ENCODE measurements at regions not wholly inside any gene's neighbourhood (a gene's known extent, or its start where the extent isn't known, plus 50 kb on each side); places are given as distances from the start of the nearest gene placed in this dataset.
A peak's percentile ranks its signal among the peaks of the same experiment; 100 is the strongest.

DNA sequence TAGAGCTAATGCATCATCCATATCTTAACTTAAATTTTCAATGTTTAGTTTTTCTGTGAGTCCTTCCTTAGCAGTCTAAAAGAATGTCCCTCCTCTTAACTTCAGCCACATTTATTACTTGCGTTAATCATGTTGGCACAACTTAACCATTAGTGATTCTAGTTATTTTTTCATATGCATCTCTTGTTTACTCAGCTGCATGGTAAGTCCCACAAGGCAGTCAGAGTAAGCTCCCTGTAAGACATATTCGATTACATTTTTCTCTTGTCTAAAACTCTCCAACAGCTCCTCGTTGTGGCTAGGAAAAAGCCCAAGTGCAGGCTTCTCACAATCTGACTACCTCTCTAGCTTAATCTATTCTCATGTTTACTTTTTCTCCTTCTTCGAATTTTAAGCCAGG is 2045.3 kb upstream of the PIK3C3 start:
- no peak for DNase-seq (ENCODE audit: low spot score)

DNA sequence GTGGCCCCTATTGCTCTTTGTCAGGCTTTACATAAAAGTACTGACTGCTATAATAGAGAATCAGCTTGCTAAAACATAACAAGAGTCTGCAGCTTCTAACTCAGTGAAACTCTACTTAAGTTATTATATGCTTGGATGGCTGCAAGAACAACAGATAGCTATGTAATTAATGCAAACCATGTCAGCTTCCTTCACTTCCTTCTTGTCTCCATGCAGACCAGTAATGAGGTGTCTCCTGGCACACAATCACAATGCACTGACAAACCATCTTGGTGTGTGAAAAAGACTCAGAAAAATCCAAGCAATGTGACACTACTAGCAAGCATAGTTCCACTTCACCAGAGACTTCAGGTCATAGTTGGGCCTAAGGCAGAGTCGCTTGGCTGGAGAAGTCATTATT is 2068.9 kb upstream of the PIK3C3 start:
- no peak for DNase-seq (ENCODE audit: low spot score)

DNA sequence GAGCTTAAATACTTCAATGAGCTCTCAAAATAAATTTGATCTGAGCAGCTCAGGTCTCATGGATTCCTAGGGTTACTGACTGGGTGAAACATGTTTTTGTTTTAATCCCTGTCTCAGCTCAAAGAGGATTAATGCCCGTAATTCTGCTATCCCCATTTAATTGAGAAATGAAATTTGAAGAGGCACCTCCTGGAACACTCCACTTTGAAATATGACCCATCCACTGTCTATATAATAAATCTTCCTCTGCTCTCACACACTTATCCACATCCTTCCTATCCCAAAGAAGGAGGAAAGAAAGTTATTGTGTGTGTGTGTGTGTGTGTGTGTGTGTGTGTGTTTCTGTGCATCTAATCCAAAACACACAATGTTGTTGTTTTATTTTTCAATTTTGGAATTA is 2082.4 kb upstream of the PIK3C3 start:
- no peak for DNase-seq (ENCODE audit: low spot score)

DNA sequence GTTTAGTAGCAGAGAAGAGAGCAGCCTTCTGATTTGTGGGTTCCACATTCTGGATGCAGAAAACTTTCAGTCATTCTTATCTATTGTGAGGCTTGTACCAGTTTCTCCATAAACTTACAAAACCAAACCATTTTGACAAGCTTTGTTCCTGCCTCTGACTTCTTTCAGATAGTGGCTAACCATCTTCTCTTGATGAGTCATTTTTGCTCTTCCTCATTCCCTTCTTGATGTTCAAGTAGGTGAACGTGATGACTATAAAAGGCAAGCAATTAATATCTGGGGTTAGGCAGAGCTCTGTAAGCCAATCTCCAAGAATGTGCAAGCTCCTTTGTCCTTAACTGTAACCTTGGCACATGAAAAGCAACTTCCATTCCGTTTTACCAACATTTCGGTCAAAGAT is 2083.1 kb upstream of the PIK3C3 start:
- DNase-seq (ENCODE audit: low spot score): no peak

DNA sequence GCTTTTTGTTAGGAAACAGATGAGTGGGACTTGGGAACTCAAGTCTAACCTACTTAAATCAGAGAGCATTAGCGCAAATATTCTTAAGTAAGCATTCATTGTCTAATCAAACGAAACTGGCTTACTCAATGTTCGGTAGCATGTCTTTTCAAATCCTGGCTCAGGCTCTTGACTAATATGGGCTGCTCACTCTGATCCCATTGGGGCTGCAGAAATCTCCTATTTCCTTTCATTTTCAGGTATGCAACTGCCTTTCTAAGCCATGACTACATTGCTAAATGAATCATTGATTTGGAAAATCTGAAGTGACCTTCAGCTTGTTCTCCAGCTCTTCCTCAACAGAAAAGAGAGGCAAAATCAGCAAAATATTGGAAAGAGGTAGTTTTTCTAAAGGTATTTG is 2084.4 kb upstream of the PIK3C3 start:
- DNase-seq (ENCODE audit: low spot score): no peak

DNA sequence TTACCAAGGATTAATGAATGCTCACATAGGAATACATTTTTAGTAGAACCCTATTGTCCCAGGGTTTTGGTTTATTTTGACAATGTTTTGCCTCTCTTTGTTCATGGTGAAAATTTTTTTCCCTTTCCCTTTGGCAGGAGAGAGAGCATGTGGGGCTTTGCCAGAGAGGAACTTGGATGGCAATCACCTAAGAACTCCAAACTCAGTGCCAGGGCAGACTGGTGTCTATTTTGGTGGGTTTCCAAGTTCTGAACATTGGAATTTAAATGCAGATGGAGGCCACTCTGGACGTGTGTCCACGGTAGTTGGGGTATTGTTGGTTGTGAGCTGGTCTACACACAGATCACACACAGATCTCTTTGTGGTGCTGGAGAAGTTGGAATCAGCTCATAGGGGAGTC is 2091.1 kb upstream of the PIK3C3 start:
- DNase-seq (ENCODE audit: low spot score): no peak

DNA sequence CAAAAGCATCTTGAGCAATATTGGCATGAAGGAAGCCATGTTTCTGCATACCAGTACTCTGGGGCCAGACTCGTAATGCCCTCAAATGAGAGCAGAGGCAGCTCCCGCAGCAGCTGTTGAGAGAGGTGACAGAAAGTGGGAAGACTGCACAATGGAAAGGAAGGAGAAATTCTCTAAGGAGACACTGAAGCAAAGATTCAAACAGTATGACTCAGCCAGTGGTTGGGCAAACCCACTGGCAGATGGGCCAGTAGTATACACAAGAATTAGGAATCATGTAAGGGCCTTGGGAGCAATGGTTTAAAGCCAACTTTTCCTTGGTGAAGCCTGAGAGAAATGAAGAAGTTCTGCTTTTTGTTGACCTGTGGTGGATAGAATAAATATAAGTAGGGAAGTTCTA is 2092.7 kb upstream of the PIK3C3 start:
- DNase-seq (ENCODE audit: low spot score): no peak

DNA sequence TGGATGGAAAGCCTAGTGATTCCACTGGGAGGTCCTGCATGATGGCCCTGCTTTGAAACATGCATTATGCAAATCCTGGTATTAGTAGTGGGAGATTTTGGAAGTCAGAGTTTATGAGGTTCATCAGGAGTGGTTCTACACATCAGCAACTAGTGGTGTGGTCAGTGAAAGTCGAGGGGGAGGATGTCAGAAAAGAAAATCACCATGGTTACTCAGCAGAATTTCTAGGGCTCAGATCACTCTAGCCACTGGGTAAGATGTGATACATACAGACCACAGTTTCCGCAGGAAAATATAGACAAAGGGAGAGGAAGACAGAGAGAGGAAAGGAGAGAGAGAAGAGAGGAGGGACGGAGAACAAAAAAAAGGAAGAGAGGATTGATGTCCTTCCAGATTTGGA is 2100.7 kb upstream of the PIK3C3 start:
- DNase-seq (ENCODE audit: low spot score): no peak

DNA sequence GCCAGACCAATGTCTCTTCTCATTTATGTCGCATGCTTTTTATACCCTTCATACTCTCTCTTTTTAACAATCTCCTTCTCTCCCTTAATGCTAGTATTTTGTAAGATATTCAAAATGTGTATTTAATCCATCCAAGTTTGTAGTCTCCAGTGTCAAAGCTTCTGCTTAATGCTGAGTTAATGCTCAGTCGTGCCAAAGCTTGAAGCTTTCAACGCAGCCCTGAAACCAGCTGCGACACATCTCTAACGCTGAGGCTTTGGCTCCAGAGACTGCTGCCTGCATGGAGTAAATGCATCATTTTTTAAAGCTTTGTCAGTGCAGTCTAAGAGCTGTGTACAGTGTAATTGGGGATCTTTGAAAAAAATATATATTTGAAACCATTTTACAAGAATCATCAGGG is 2108.8 kb upstream of the PIK3C3 start:
- DNase-seq (ENCODE audit: low spot score): no peak

DNA sequence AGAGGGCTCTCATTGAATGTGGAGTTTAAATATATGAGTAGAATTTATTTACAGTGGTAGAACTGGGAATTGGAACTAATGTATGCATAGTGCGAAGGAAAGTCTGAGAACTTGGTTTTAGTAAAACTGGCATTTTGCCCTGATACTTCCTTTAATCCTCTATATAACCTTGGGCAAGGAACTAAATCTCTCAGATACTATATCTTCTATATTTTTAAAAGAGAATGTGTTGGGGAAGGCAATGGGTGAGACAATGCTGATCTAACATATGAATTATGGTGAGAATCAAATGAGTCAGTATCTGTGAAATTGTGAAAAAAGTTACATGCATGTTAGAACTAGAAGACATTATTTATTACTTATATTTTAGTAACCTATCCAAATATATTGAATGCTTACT is 2109.4 kb upstream of the PIK3C3 start:
- no peak for DNase-seq (ENCODE audit: low spot score)

DNA sequence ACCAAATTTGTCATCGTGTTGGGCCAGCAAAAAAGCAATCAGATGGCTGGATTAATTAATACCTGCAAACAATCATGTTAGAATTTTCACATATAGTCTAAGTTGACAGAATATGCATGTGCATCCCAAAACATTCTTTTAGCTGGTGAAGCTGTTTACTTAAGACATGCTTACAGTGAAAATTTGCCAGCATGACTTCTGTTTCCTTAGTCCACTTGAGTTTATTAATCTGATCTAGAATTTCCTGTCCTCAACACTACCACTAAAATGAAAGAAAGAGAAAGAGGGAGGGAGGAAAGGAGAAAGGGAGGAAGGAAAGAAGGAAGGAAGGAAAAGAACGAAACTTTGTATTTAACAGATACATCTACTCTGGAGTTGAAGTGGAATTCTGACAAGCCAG is 2109.9 kb upstream of the PIK3C3 start:
- no peak for DNase-seq (ENCODE audit: low spot score)

DNA sequence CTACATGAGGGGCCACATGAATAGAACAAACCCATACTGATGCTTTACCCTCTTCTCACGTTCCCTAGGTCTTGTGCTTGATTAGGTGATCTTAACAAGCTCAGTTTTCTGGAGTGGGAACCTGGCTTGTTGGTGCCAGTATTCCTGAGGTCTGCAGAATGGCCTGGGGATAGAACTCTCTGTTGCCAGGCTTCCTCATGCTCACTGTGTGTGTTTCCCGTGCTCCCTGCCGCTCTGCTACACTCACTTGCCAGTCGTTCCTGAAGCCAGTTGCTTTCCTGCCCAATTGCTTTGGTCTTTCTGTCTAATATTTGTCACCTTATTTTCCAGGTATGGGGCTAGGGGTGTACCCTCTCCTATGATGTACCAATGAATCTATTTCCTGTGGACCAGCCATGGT is 2111.5 kb upstream of the PIK3C3 start:
- no peak for DNase-seq (ENCODE audit: low spot score)

DNA sequence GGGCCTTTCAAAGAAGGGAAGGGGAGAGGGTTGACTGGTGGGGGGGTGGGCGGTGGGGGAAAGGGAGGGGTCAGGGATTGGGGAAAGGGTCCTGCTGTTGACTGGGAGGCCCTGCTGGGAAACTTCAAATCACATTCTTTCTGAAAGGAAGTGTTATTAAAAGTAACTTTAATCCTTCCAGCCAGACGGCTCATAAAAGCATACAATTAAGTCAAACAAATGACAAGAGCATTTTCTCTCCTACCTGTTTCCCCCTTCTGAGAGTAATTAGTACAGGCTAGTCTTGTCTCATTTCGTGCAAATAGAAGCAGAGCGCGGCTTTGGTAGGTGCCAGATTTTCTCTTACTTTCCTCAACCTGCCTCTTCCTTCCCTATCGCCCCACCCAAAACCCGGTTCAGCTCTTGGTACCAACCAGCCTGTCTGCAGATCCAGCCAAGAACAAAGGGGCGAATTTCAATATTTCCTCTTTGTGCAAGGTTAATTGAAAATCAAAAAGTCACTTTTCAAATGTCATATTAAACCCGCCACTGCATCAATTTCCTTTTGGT is 2112.6 kb upstream of the PIK3C3 start:
- DNase-seq (ENCODE audit: low spot score): no peak

DNA sequence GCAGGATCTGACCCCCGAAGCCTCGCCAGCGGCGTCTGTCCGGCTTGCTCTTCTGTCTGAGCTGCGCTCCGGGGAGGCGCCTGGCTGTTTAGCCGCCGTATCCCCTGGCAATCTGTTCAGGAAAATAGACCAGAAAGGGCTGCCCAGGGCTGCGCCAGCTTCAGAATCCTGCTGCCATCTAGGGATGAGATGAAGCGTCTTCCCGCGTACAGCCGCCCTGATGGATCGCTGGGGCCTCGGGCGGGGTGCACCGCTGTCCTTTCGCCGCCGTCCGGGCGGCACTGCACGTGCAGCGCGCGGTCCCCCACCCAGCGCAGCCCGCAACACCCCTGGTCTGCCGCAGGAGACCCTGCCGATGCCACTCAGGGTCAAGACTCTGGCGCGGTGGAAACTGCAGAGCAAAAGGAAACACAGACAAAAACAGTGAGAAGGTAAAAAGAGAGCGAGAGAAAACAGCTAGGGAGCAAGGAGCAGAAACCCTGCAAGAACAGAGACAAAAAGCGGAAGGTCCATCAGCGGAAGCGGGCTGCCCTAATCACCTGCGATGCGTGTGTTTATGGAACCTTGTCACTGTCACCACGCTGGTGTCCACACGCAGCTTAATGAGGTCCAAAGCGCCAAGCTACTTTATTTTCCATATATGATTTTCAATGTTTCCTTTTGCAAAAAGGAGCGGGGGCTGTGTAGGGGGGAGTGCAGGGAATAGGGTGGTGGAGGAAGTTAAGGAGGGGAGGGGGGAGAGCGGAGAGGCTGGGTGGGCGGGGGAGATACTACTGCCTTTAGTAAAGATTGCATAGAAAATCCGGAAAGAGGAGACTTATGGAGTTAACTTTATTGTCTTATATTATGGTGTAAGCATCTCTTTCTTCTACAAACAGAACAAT is 2113.3 kb upstream of the PIK3C3 start:
- peak; percentile 69 for DNase-seq (ENCODE audit: low spot score)

DNA sequence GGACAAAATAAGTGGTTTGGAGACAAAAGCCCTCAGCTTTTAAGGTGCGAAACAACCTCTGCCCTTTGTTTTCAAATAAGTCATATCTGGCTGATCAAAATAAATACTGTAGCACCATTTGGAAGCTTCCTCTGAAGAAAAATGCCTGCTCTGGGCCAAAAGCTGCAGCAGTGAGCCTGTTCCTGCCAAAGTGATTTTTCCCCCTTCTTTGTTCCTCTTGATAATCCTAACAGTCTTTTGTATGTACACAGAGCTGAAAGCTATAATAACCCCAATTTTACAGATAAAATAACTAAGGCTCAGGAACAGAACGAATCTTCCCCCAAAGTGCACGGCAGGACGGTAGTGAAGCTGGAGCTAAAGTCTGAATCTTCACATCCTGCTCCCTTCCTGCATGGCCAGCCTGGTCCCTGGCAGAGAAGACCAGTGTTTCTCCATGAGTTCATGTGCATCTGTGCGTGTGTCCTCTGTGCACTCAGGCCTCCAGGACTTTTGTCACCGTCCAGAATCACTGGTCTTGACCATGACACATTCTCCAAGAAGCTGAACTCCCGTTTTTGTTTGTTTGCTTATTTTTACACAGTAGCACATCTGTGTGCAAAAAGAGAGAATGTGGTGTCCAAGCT is 2114.1 kb upstream of the PIK3C3 start:
- DNase-seq (ENCODE audit: low spot score): peak; percentile 1

DNA sequence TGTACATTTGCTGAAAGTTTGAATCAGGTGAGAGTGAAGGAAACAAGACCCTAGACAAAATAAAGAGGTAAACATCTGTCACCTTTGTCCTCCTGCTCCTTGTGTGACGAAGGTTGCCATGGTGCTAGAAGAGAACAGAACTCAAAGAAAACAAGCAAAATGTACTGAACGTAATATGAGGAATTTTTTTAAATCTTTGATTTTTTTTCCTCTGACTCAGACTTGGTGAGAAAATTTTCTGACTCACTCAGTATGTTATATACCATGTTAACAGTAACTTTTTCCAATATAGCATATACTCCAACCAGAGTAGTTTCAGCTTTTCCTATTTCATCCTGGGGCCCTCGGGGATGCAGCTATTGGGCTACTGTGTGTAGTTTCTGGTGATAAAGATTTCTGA is 2114.6 kb upstream of the PIK3C3 start:
- no peak for DNase-seq (ENCODE audit: low spot score)

DNA sequence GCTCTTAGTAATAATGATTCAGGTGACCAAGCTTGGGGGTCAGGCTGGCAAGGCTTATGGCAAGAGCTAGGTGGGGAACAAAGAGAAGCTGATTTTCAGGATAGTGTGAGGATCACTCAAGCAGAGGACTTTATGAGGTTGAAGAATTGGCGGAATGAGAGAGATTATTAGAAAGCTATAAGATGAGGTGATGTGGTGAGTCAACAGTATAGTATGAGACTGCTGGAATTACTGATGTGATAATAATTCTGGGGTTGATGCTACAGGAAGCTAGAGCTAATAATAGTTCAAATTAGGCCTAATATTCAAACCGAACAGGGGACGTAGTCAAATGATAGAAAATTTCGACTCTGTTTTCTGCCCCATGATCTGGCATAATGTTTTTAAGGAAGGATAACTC is 2115.3 kb upstream of the PIK3C3 start:
- no peak for DNase-seq (ENCODE audit: low spot score)

DNA sequence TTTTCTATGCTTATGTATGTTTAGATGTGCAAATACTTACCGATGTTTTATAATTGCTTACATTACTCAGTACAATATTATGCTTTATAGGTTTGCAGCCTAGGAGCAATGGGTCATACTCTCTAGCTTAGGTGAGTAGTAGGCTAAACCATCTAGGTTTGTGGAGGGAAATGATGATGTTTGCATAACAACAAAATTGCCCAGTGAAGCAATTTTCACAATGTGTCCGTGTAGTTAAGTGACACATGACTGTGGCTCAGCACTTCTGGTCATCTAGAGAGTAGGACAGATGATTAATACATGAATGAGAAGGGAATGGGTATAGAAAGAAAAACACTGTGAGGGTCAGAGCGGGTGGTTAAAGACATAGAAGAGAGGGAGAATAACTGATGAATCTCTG is 2116.2 kb upstream of the PIK3C3 start:
- no peak for DNase-seq (ENCODE audit: low spot score)

DNA sequence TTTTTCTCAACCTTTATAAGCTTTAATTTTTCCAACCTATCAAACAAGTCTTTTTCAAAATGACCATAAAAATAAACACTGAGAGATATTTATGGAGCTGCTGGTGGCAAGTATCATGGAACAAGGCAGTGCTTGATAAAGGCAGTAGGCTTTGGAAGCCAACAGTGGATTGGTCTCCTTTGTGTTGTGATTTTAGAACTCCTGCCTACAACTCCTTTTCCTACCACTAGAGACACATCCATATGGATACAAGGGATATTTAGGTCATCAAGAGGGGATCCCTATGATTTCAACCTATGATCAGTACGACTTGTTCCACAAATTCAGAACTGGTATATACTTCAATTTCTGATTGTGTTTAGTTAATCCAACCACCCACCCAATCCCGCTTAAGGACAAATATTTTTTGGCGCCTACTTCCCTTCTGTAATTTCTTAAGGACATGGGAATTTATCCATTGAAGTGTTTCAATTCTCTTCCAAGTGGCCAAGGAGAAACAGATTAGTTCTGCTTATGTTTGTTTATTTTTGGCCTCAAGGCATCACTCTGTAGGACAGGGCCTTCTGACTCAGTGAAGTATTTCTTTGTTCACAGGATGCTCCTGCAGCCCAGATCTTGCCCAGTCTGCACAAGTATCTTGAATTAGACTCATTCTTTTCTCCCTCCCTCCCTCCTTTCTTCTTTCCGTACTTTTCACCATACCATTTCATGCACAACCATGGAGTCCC is 2119.6 kb upstream of the PIK3C3 start:
- no peak for DNase-seq (ENCODE audit: low spot score)

DNA sequence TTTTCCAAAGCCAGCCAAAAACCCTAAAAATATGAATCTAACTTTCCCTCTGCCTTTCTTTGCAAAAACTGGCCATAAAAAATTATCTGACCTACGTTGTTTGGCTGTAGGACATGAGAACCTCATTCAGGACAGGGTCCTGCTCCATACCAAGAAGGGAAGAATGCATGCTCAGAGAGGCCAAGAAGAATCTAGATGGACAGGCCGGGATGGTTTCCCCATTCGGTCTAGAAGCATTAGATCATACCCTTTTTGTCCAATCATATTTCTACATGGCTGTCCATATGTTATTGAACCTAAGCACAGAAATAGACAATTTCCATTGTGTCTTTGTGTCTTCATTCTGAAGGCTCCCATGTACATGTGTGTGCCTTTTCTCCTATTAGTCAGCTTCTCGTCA is 2120.4 kb upstream of the PIK3C3 start:
- no peak for DNase-seq (ENCODE audit: low spot score)

DNA sequence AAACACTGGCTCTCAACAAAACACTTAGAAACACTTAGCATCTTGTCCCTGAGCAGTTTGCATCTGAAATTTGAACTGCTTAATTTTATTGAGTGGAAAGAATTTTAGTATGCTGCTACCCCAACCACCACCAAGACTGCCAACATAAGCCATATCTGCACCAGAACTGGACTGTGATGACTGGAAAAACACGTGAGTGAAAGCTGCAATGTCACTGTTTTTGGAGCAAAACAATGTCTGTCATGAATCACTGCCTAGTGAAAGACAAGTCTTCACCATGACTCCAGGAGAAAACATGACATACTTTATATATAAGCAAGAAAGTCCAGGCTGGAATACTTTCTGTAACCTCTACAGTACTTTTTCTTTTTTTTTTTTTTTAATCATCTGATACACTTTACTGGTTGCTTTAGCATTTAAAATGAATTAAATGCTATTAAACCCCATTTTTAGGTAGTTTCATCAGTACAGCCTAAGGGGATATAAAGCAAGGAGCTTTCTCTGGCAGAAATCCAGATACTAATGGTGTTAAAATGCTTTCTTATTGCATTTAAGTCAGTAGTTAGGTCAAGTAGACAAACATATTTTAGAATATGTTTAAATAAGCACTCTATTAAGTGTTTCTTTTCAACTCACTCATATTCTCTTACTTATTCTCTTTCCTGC is 2129.4 kb upstream of the PIK3C3 start:
- no peak for DNase-seq (ENCODE audit: low spot score)

DNA sequence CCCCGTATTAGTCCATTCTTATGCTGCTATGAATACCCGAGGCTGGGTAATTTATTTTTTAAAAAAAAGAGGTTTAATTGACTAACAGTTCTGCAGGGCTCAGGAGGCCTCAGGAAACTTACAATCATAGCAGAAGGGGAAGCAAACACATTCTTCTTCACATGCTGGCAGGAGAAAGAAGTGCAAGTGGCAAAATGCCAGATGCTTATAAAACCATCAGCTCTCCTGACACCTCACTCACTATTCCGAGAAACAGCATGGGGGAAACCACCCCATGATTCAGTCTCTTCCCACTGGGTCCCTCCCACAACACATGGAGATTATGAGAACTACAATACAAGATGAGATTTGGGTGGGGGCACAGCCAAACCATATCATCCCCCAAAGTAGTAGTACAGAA is 2148.5 kb upstream of the PIK3C3 start:
- no peak for DNase-seq (ENCODE audit: low spot score)
